ENCODE measurements at regions not wholly inside any gene's neighbourhood (a gene's known extent, or its start where the extent isn't known, plus 50 kb on each side); places are given as distances from the start of the nearest gene placed in this dataset.
"Not testable (repeated sequence)": the region's sequence is repeated elsewhere in the genome, so short reads cannot be mapped to it uniquely, and the experiment has no call there.

- no peaks in the 10 kb centered on the region for H3K9me3 Mint-ChIP-seq (ENCODE audit: low read depth)
- peaks cover 2% of the 10 kb centered on the region for H3K27me3 Mint-ChIP-seq
- H3K4me1 Mint-ChIP-seq (ENCODE audit: low read depth) = no peaks in the 10 kb centered on the region
- no peaks in the 10 kb centered on the region for H3K36me3 Mint-ChIP-seq
- H3K27ac Mint-ChIP-seq = no peak overlapping the region
- no peak overlapping the region for H3K4me3 Mint-ChIP-seq
Measured at GRCh38 chr6:10101551-10102252, 313.2 kb downstream of the TFAP2A start.

GRCh38 chr6:10099529-10100140, 315.2 kb downstream of the TFAP2A start:
- Mint-ChIP-seq H3K36me3 (no peaks in the 10 kb centered on the region), H3K9me3 (ENCODE audit: low read depth) (no peaks in the 10 kb centered on the region), H3K4me1 (ENCODE audit: low read depth) (no peaks in the 10 kb centered on the region), H3K27ac (no peak overlapping the region), H3K27me3 (peaks cover 2% of the 10 kb centered on the region), H3K4me3 (no peak overlapping the region)

- H3K27ac Mint-ChIP-seq = no peak overlapping the region
- H3K4me3 Mint-ChIP-seq = no peak overlapping the region
Measured at GRCh38 chr6:10098756-10099528, 315.9 kb downstream of the TFAP2A start.

GRCh38 chr6:10093282-10093681, 321.6 kb downstream of the TFAP2A start:
- Mint-ChIP-seq H3K27me3 (no peaks in the 10 kb centered on the region), H3K4me3 (no peak overlapping the region), H3K27ac (no peak overlapping the region), H3K36me3 (no peaks in the 10 kb centered on the region), H3K9me3 (ENCODE audit: low read depth) (peaks cover 6% of the 10 kb centered on the region), H3K4me1 (ENCODE audit: low read depth) (no peaks in the 10 kb centered on the region)

More at GRCh38 chr6:10098756-10099528, 315.9 kb downstream of the TFAP2A start:
- no peaks in the 10 kb centered on the region for H3K36me3 Mint-ChIP-seq
- peaks cover 2% of the 10 kb centered on the region for H3K27me3 Mint-ChIP-seq
- no peaks in the 10 kb centered on the region for H3K4me1 Mint-ChIP-seq (ENCODE audit: low read depth)
- peaks cover 3% of the 10 kb centered on the region for H3K9me3 Mint-ChIP-seq (ENCODE audit: low read depth)

- no peak overlapping the region for H3K27ac Mint-ChIP-seq
- no peaks in the 10 kb centered on the region for H3K36me3 Mint-ChIP-seq
- H3K27me3 Mint-ChIP-seq = no peaks in the 10 kb centered on the region
- H3K4me1 Mint-ChIP-seq (ENCODE audit: low read depth) = no peaks in the 10 kb centered on the region
- H3K9me3 Mint-ChIP-seq (ENCODE audit: low read depth) = no peaks in the 10 kb centered on the region
- H3K4me3 Mint-ChIP-seq = no peak overlapping the region
Measured at GRCh38 chr6:10084111-10084986, 330.5 kb downstream of the TFAP2A start.

GRCh38 chr6:10082385-10082784, 332.5 kb downstream of the TFAP2A start:
- H3K27ac Mint-ChIP-seq = no peak overlapping the region
- no peak overlapping the region for H3K4me3 Mint-ChIP-seq
- H3K36me3 Mint-ChIP-seq = no peaks in the 10 kb centered on the region
- no peaks in the 10 kb centered on the region for H3K27me3 Mint-ChIP-seq
- H3K9me3 Mint-ChIP-seq (ENCODE audit: low read depth) = no peaks in the 10 kb centered on the region
- H3K4me1 Mint-ChIP-seq (ENCODE audit: low read depth) = no peaks in the 10 kb centered on the region

GRCh38 chr6:10081957-10082356, 332.9 kb downstream of the TFAP2A start:
- no peak overlapping the region for H3K27ac Mint-ChIP-seq
- H3K27me3 Mint-ChIP-seq = no peaks in the 10 kb centered on the region
- no peak overlapping the region for H3K4me3 Mint-ChIP-seq

GRCh38 chr6:10081075-10081474, 333.8 kb downstream of the TFAP2A start:
- H3K9me3 Mint-ChIP-seq (ENCODE audit: low read depth) = no peaks in the 10 kb centered on the region
- no peak overlapping the region for H3K27ac Mint-ChIP-seq
- no peaks in the 10 kb centered on the region for H3K4me1 Mint-ChIP-seq (ENCODE audit: low read depth)
- H3K4me3 Mint-ChIP-seq = no peak overlapping the region
- H3K27me3 Mint-ChIP-seq = no peaks in the 10 kb centered on the region
- H3K36me3 Mint-ChIP-seq = no peaks in the 10 kb centered on the region

More at GRCh38 chr6:10081957-10082356, 332.9 kb downstream of the TFAP2A start:
- no peaks in the 10 kb centered on the region for H3K36me3 Mint-ChIP-seq
- no peaks in the 10 kb centered on the region for H3K9me3 Mint-ChIP-seq (ENCODE audit: low read depth)
- no peaks in the 10 kb centered on the region for H3K4me1 Mint-ChIP-seq (ENCODE audit: low read depth)

GRCh38 chr6:10080561-10080960, 334.3 kb downstream of the TFAP2A start:
- H3K4me3 Mint-ChIP-seq = no peak overlapping the region
- no peaks in the 10 kb centered on the region for H3K36me3 Mint-ChIP-seq
- H3K27ac Mint-ChIP-seq = no peak overlapping the region
- H3K27me3 Mint-ChIP-seq = no peaks in the 10 kb centered on the region
- no peaks in the 10 kb centered on the region for H3K4me1 Mint-ChIP-seq (ENCODE audit: low read depth)
- no peaks in the 10 kb centered on the region for H3K9me3 Mint-ChIP-seq (ENCODE audit: low read depth)

GRCh38 chr6:10078581-10078980, 336.3 kb downstream of the TFAP2A start:
- Mint-ChIP-seq H3K9me3 (ENCODE audit: low read depth) (no peaks in the 10 kb centered on the region), H3K4me1 (ENCODE audit: low read depth) (no peaks in the 10 kb centered on the region), H3K4me3 (no peak overlapping the region), H3K36me3 (no peaks in the 10 kb centered on the region), H3K27me3 (no peaks in the 10 kb centered on the region), H3K27ac (no peak overlapping the region)

- H3K27me3 Mint-ChIP-seq; H3K36me3 Mint-ChIP-seq; H3K27ac Mint-ChIP-seq; H3K9me3 Mint-ChIP-seq (ENCODE audit: low read depth); H3K4me3 Mint-ChIP-seq; H3K4me1 Mint-ChIP-seq (ENCODE audit: low read depth): not testable (repeated sequence)
Measured at GRCh38 chr6:10074726-10075125, 340.1 kb downstream of the TFAP2A start.

GRCh38 chr6:10073341-10073740, 341.5 kb downstream of the TFAP2A start:
- H3K4me3 Mint-ChIP-seq = no peak overlapping the region
- no peak overlapping the region for H3K27ac Mint-ChIP-seq
- H3K36me3 Mint-ChIP-seq = no peaks in the 10 kb centered on the region
- H3K9me3 Mint-ChIP-seq (ENCODE audit: low read depth) = no peaks in the 10 kb centered on the region
- H3K27me3 Mint-ChIP-seq = no peaks in the 10 kb centered on the region
- no peaks in the 10 kb centered on the region for H3K4me1 Mint-ChIP-seq (ENCODE audit: low read depth)

GRCh38 chr6:10071631-10072220, 343.1 kb downstream of the TFAP2A start:
- Mint-ChIP-seq H3K9me3 (ENCODE audit: low read depth) (no peaks in the 10 kb centered on the region), H3K27me3 (no peaks in the 10 kb centered on the region), H3K4me3 (no peak overlapping the region), H3K27ac (no peak overlapping the region), H3K4me1 (ENCODE audit: low read depth) (no peaks in the 10 kb centered on the region), H3K36me3 (no peaks in the 10 kb centered on the region)

- Mint-ChIP-seq H3K4me1 (ENCODE audit: low read depth) (no peaks in the 10 kb centered on the region), H3K9me3 (ENCODE audit: low read depth) (no peaks in the 10 kb centered on the region), H3K36me3 (no peaks in the 10 kb centered on the region), H3K27me3 (no peaks in the 10 kb centered on the region), H3K4me3 (no peak overlapping the region), H3K27ac (no peak overlapping the region)
Measured at GRCh38 chr6:10060004-10060403, 354.9 kb downstream of the TFAP2A start.

Data from activated naive CD8-positive, alpha-beta T cell (primary cell).